ENCODE measurements at regions not wholly inside any gene's neighbourhood (a gene's known extent, or its start where the extent isn't known, plus 50 kb on each side); places are given as distances from the start of the nearest gene placed in this dataset.

- TF ChIP-seq, protein P1, sequence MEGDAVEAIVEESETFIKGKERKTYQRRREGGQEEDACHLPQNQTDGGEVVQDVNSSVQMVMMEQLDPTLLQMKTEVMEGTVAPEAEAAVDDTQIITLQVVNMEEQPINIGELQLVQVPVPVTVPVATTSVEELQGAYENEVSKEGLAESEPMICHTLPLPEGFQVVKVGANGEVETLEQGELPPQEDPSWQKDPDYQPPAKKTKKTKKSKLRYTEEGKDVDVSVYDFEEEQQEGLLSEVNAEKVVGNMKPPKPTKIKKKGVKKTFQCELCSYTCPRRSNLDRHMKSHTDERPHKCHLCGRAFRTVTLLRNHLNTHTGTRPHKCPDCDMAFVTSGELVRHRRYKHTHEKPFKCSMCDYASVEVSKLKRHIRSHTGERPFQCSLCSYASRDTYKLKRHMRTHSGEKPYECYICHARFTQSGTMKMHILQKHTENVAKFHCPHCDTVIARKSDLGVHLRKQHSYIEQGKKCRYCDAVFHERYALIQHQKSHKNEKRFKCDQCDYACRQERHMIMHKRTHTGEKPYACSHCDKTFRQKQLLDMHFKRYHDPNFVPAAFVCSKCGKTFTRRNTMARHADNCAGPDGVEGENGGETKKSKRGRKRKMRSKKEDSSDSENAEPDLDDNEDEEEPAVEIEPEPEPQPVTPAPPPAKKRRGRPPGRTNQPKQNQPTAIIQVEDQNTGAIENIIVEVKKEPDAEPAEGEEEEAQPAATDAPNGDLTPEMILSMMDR (conservative IDR thresholded peaks at IDR 0.05), result no peak
- TF ChIP-seq EZH2 (IDR thresholded peaks at IDR 0.05; ENCODE audit: low read depth), result no peak
Observed at GRCh38 chr2:198817536-198817935, 640.2 kb downstream of the SATB2 start.

Measured in PC-9 (cell line).